ENCODE measurements at regions not wholly inside any gene's neighbourhood (a gene's known extent, or its start where the extent isn't known, plus 50 kb on each side); places are given as distances from the start of the nearest gene placed in this dataset.

GRCh38 chrX:69110116-69110530 lies 55.1 kb downstream of the PJA1 start:
- DNase-seq: no peak

DNA sequence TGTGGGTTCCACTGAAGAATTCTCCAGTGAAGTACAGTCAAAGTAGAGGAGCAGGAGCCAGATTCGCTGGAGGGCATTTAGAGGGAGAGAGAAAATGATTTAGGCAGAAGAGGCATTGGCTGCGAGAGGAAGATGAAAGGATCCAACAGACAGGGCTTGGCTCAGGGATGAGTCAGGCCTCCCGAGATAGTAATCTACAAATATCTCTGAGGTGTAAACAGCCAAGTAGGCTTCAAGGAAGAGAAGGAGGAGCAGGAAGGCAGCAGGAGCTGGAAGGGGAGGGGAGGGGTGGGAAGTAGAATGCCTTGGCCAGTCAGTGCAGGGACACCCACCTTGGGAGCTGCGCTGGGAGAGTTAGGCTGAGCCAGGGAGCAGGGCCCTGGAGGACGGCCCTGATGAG lies 55.5 kb downstream of the PJA1 start:
- peak; percentile 11 for DNase-seq

GRCh38 chrX:69109036-69109663 lies 56.1 kb downstream of the PJA1 start:
- no peak for DNase-seq

- DNase-seq: no peak
Observed at GRCh38 chrX:69107747-69108401, 57.4 kb downstream of the PJA1 start.

GRCh38 chrX:69107231-69107739 lies 58.0 kb downstream of the PJA1 start:
- peak; percentile 53 for DNase-seq

DNA sequence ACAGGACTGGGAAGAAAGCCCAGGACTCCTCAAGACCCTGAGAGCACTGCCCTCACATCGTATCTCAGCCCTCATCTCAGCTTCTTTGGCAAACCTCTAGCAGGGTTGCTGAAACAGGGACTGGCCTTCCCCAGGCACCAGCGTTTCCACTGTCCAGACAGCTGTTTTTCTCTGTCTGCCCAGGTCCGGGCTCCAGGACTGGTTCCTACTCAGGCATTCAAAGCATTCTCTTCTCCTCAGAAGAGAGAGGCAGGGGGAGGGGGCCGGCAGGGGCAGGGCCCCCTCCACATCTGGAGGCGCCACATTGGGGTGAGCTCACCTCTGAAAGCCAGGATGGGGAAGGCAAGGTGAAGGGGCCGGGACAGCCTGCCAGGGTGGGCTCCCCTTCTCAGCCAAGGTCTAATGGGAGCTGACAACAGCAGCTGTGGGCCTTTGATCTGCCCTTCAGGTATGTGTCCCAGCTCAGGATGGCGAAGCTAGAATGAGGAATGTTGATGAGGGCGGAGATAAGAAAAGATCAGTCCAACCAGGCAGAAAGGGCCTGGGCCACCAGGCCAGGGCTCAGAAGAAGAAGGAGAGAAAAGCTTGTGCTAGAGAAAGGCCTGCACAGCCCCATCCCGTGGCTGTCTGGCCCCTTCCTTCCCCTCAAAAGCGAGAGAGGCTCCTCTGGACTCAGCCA lies 60.4 kb downstream of the PJA1 start:
- DNase-seq: no peak

DNA sequence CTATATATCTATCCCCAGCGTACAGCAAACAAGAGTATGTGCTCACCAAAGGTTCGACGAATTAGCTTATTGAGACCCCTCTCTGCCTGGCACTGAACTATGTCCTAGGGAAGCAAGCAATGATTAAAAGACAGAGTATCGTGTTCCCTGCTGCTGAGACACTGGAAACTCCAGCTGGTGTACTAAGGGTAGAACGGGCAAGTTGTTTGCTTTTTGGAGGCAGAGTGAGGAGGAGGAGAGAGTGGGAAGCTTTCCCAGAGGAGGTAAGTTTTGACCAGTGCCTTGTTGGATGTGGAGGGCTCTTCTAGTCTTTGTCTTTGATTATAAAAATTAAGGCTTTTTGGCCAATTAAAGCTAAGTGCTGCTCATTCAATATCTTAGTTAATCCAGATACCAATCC lies 61.7 kb downstream of the PJA1 start:
- DNase-seq: no peak

DNA sequence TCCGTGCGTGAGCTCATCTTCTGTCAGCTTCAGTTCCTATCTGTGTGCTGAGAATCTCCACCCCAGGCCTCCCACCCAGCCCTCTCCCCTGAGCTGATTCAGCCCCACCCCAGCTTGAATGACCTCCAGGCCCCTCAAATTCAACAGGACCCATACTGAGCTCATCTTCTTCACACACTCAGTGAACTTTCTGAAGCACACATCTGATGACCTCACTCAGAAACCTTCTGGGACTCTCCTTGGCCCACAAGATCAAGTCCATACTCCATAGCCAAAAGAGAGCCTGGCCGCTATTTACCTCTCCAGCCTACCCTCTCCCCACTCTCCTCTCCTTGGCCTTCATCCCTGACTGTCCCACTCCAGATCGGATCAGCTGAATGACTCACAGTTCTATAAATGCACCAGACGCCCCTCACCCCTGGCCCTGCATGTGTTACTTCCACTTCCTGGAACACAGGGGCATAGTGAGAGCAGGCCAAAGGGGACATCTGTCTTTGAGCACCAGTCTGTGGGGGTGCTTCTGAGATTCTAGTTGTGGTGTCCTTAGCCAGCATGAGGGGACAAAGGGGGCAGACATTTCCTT lies 62.5 kb downstream of the PJA1 start:
- DNase-seq: no peak

GRCh38 chrX:69101683-69102251 lies 63.5 kb downstream of the PJA1 start:
- no peak for DNase-seq

- DNase-seq: no peak
Observed at GRCh38 chrX:69100478-69100877, 64.8 kb downstream of the PJA1 start.

DNA sequence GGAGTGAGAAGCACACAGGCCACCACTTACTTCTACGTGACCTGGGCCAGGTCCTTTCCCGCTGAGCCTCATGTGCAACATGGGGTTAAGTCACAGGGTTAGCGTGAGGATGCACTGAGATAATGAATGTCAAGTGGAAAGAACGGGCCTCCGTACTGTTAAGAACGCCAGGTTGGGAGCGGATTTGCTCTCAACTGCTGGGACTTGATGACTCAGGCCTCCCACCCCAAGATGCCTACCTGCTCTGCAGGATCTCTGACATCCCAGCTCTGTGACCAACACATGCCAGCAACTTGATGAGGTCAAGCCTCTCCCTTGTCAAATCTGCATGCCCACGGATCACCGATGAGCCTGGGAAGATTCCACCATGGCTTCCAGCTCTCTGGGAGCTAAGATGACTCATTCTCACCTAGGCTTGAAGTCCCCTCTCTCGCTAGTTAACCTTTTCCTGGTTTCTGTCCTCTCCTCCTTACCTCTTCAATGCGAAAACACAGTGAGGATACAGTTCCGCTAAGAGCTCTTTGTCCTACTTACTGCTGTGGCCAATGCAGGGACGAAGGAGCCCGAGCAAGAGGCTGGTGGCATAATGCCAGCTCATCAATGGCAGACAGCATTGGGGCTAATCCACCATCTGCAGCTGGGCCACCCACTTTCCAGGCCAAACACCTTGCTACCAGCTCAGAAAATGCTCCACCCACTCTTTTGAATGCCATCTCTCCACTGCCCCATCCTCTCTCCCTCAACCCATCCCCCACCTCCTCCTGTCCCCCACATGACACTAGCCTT lies 67.6 kb downstream of the PJA1 start:
- no peak for DNase-seq

GRCh38 chrX:69096963-69097362 lies 68.3 kb downstream of the PJA1 start:
- no peak for DNase-seq

GRCh38 chrX:69094977-69095669 lies 70.1 kb downstream of the PJA1 start:
- no peak for DNase-seq

- DNase-seq: peak; percentile 9
Observed at GRCh38 chrX:69093960-69094871, 71.0 kb downstream of the PJA1 start.

- no peak for DNase-seq
Observed at GRCh38 chrX:69090022-69090421, 75.2 kb downstream of the PJA1 start.

DNA sequence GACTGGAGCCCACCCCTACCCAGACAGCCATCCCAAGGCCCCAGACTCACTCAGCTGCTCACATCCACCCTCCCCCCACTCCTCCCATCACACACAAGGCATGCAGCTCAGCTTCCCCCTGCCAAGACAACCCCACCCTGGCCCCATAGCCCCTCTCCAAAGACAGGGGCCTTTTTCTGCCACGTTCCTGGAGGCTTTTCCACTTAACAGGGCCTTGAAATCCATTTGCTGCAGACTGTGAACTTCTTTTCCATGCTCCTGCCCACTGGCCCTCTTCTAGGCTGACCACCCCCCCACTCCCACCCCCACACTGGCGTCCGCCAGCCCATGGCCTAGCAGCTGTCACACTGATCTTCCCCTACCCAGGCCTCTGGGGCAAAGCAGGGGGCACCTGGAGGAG lies 76.0 kb downstream of the PJA1 start:
- DNase-seq: no peak

- DNase-seq: peak; percentile 16
Observed at GRCh38 chrX:69088171-69088938, 76.9 kb downstream of the PJA1 start.

DNA sequence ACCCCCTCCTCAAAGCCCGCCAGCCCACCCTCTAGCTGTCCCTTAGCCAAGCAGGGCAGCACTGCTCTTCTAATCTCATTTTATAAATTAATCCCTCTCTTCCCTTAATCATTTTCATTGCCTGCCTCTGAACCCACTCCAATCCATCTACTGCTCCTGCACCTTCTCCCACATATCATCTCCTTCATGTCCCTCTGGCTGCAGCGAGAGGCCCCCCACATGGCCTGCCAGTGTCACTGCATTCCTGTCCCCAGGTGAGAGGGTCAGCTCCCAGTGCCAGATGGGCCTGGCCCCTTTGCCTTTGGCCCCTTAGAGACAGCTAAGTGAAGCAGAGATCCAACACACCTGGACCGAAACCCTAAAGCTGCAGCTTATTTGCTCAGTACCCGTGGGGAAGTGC lies 79.4 kb downstream of the PJA1 start:
- DNase-seq: no peak

GRCh38 chrX:69085151-69085550 lies 80.1 kb downstream of the PJA1 start:
- DNase-seq: no peak

Measured in skin of body (tissue), 1 donor.